Neural crest cell (in vitro differentiated cells): ENCODE measurements at regions not wholly inside any gene's neighbourhood (a gene's known extent, or its start where the extent isn't known, plus 50 kb on each side); places are given as distances from the start of the nearest gene placed in this dataset.

Source experiments
- DNase-seq: peaks from one replicate; pipeline ENCODE4 v3.0.0; 2021; ENCODE audit warnings: low read depth, mixed read lengths, low spot score
- H3K27ac Mint-ChIP-seq: one replicate; pipeline ENCODE4 v1.8.0; 2021; ENCODE audit warnings: mild to moderate bottlenecking, mixed read lengths; ENCODE audit not compliant: unreplicated experiment
- H3K27me3 Mint-ChIP-seq: 2 replicates; pipeline ENCODE4 v1.8.0; 2021; ENCODE audit warnings: low read depth, mild to moderate bottlenecking, mixed read lengths
- H3K36me3 Mint-ChIP-seq: 2 replicates; pipeline ENCODE4 v1.8.0; 2021; ENCODE audit warnings: low read depth, mild to moderate bottlenecking, mixed read lengths
- H3K4me1 Mint-ChIP-seq: 2 replicates; pipeline ENCODE4 v1.8.0; 2021; ENCODE audit warnings: mixed read lengths
- H3K4me3 Mint-ChIP-seq: one replicate; pipeline ENCODE4 v1.8.0; 2021; ENCODE audit warnings: mild to moderate bottlenecking, mixed read lengths
- H3K9me3 Mint-ChIP-seq: 2 replicates; pipeline ENCODE4 v1.8.0; 2021; ENCODE audit warnings: mixed read lengths
- TF ChIP-seq, protein P1 (sequence below): fragments of 200-600 bp; sonication (generic); conservative IDR thresholded peaks from 2 replicates; pipeline ENCODE4 v1.5.0; 2021; ENCODE audit warnings: antibody characterized with exemption, mild to moderate bottlenecking

DNA sequence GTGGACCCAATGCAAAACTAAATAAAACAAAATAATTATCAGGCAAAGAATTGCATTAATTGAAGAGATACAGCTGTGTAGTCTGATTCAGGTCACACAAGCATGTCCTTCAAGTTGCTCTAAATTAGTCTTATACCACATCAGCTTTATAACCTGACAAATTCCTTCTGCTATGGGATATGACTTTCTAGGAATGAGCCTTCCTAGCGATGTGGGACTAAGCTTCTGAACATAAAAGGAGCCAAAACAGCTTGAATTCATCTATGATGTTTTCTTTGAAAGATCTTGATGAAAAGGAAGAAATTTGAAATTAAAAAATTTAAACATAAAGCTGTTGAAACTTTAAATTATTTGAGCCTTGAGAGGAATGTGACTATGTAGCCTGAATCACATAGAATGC, 1409.1 kb downstream of the CDH11 start:
- H3K4me3 Mint-ChIP-seq, result no peak overlapping the region
- H3K27ac Mint-ChIP-seq, result no peak overlapping the region
- peaks cover 3% of the 10 kb centered on the region for H3K9me3 Mint-ChIP-seq
- H3K36me3 Mint-ChIP-seq, result no peaks in the 10 kb centered on the region
- no peaks in the 10 kb centered on the region for H3K27me3 Mint-ChIP-seq
- DNase-seq, result no peak
- TF ChIP-seq, protein P1, sequence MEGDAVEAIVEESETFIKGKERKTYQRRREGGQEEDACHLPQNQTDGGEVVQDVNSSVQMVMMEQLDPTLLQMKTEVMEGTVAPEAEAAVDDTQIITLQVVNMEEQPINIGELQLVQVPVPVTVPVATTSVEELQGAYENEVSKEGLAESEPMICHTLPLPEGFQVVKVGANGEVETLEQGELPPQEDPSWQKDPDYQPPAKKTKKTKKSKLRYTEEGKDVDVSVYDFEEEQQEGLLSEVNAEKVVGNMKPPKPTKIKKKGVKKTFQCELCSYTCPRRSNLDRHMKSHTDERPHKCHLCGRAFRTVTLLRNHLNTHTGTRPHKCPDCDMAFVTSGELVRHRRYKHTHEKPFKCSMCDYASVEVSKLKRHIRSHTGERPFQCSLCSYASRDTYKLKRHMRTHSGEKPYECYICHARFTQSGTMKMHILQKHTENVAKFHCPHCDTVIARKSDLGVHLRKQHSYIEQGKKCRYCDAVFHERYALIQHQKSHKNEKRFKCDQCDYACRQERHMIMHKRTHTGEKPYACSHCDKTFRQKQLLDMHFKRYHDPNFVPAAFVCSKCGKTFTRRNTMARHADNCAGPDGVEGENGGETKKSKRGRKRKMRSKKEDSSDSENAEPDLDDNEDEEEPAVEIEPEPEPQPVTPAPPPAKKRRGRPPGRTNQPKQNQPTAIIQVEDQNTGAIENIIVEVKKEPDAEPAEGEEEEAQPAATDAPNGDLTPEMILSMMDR, result no peak
- H3K4me1 Mint-ChIP-seq, result no peaks in the 10 kb centered on the region

- H3K27ac Mint-ChIP-seq, result no peak overlapping the region
These were observed 1418.3 kb downstream of the CDH11 start for GRCh38 chr16:63703612-63704011.

DNA sequence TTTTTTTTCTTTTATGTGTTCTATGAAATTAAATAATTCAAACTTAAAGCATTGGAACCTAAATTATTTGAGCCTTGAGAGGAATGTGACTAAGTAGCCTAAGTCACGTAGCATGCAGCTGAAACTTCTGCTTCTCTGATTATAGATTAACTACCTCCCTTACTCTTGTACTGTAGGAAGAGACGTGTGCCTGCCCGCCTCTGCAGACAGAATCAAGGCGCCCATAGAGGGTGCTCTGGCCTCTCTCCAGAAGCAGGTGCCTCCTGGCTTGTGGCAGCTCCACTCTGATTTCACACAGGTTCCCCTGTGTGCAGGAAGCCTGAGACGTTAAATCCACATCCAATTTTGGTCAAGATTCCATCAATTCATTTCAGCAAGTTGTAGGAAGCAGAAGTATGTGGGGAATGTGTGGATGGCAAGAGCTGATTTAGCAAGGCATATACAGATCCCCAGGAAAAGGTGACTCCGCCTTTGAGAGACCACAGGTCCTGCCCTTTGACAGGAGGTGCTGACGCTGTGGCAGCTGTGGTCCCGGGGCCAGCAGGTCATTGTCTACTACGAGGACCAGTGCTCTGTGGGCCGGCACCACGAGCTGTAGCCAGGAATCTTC, 1418.8 kb downstream of the CDH11 start:
- no peak for DNase-seq
- no peaks in the 10 kb centered on the region for H3K27me3 Mint-ChIP-seq
- no peaks in the 10 kb centered on the region for H3K36me3 Mint-ChIP-seq
- no peaks in the 10 kb centered on the region for H3K4me1 Mint-ChIP-seq
- H3K27ac Mint-ChIP-seq, result no peak overlapping the region
- H3K9me3 Mint-ChIP-seq, result no peaks in the 10 kb centered on the region
- TF ChIP-seq, protein P1, result no peak
- no peak overlapping the region for H3K4me3 Mint-ChIP-seq

More at GRCh38 chr16:63703612-63704011, 1418.3 kb downstream of the CDH11 start:
- no peak for DNase-seq
- Mint-ChIP-seq H3K9me3 (no peaks in the 10 kb centered on the region), H3K27me3 (no peaks in the 10 kb centered on the region), H3K36me3 (no peaks in the 10 kb centered on the region), H3K4me3 (no peak overlapping the region), H3K4me1 (no peaks in the 10 kb centered on the region)
- TF ChIP-seq, protein P1, result no peak

GRCh38 chr16:63697736-63698135, 1424.1 kb downstream of the CDH11 start:
- H3K9me3 Mint-ChIP-seq, result no peaks in the 10 kb centered on the region
- DNase-seq, result no peak
- no peaks in the 10 kb centered on the region for H3K4me1 Mint-ChIP-seq
- TF ChIP-seq, protein P1, result no peak
- H3K27ac Mint-ChIP-seq, result no peak overlapping the region
- no peak overlapping the region for H3K4me3 Mint-ChIP-seq
- no peaks in the 10 kb centered on the region for H3K27me3 Mint-ChIP-seq
- H3K36me3 Mint-ChIP-seq, result no peaks in the 10 kb centered on the region

DNA sequence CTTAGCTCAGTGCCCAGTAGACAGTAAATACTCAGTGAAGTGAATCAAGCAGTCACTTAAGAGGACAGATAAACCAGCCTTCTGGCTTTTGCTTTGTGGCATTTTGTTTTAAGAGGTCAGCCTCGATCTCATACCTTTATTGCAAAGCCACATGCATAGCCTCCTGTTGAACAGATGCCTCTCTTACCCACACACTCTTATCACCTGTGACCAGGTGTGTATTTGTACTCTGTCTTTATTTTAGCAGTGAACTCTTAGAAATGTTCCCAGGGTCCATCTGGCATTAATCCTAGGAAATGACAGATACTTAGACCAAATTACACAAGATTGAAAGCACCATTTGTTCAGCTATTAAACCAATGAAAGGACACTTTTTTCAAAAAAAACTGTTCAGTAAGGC, 1426.5 kb downstream of the CDH11 start:
- DNase-seq, result no peak
- TF ChIP-seq, protein P1, result no peak

More for the DNA sequence above, 1426.5 kb downstream of the CDH11 start:
- H3K27ac Mint-ChIP-seq, result no peak overlapping the region
- no peaks in the 10 kb centered on the region for H3K36me3 Mint-ChIP-seq
- H3K27me3 Mint-ChIP-seq, result no peaks in the 10 kb centered on the region
- no peak overlapping the region for H3K4me3 Mint-ChIP-seq
- no peaks in the 10 kb centered on the region for H3K4me1 Mint-ChIP-seq
- no peaks in the 10 kb centered on the region for H3K9me3 Mint-ChIP-seq
